Mesothelial cell of epicardium (in vitro differentiated cells): ENCODE measurements at regions not wholly inside any gene's neighbourhood (a gene's known extent, or its start where the extent isn't known, plus 50 kb on each side); places are given as distances from the start of the nearest gene placed in this dataset.

ENCODE experiments used
- DNase-seq, 2 experiments: peaks; one replicate each; pipeline ENCODE4 v3.0.0; 2021; ENCODE audit warnings: low spot score in 2 of 2; ENCODE audit not compliant: unreplicated experiment in 2 of 2
- H3K27ac Mint-ChIP-seq: 2 replicates; pipeline ENCODE4 v1.8.0; 2021; ENCODE audit warnings: mixed read lengths
- H3K27me3 Mint-ChIP-seq: 2 replicates; pipeline ENCODE4 v1.8.0; 2021; ENCODE audit warnings: low read depth, mixed read lengths
- H3K36me3 Mint-ChIP-seq: 2 replicates; pipeline ENCODE4 v1.8.0; 2021; ENCODE audit warnings: mixed read lengths
- H3K4me1 Mint-ChIP-seq: 2 replicates; pipeline ENCODE4 v1.8.0; 2021; ENCODE audit warnings: mixed read lengths
- H3K4me3 Mint-ChIP-seq: 2 replicates; pipeline ENCODE4 v1.8.0; 2021; ENCODE audit warnings: mild to moderate bottlenecking, moderate library complexity, mixed read lengths
- H3K9me3 Mint-ChIP-seq: 2 replicates; pipeline ENCODE4 v1.8.0; 2021; ENCODE audit warnings: mixed read lengths
- CTCF ChIP-seq: fragments of 200-600 bp; sonication (generic); IDR thresholded peaks from one replicate; pipeline ENCODE4 v1.5.0; 2021; ENCODE audit warnings: antibody characterized with exemption; ENCODE audit not compliant: unreplicated experiment

- Mint-ChIP-seq H3K36me3 (peaks cover 3% of the 10 kb centered on the region), H3K27ac (no peak overlapping the region), H3K4me3 (no peak overlapping the region)
These were observed 249.0 kb downstream of the PTPRC start for GRCh38 chr1:198887866-198888265.

GRCh38 chr1:198888379-198888943 is 249.6 kb downstream of the PTPRC start:
- Mint-ChIP-seq H3K4me1 (peaks cover 38% of the 10 kb centered on the region), H3K9me3 (no peaks in the 10 kb centered on the region), H3K4me3 (no peak overlapping the region), H3K36me3 (peaks cover 3% of the 10 kb centered on the region), H3K27ac (peak overlapping the region; percentile 66), H3K27me3 (no peaks in the 10 kb centered on the region)
- TF ChIP-seq CTCF = no peak
- no peak for DNase-seq

More at GRCh38 chr1:198887866-198888265, 249.0 kb downstream of the PTPRC start:
- DNase-seq = no peak
- no peak for TF ChIP-seq CTCF
- Mint-ChIP-seq H3K4me1 (peaks cover 36% of the 10 kb centered on the region), H3K9me3 (no peaks in the 10 kb centered on the region), H3K27me3 (no peaks in the 10 kb centered on the region)

GRCh38 chr1:198889101-198889500 is 250.3 kb downstream of the PTPRC start:
- Mint-ChIP-seq H3K27ac (peak overlapping the region; percentile 66), H3K9me3 (no peaks in the 10 kb centered on the region), H3K36me3 (peaks cover 3% of the 10 kb centered on the region), H3K4me1 (peaks cover 42% of the 10 kb centered on the region), H3K27me3 (no peaks in the 10 kb centered on the region), H3K4me3 (no peak overlapping the region)
- DNase-seq = no peak
- TF ChIP-seq CTCF = no peak

- Mint-ChIP-seq H3K36me3 (peaks cover 3% of the 10 kb centered on the region), H3K4me3 (no peak overlapping the region), H3K4me1 (peaks cover 42% of the 10 kb centered on the region), H3K27me3 (no peaks in the 10 kb centered on the region), H3K9me3 (no peaks in the 10 kb centered on the region), H3K27ac (no peak overlapping the region)
- no peak for TF ChIP-seq CTCF
- DNase-seq = no peak
These were observed 250.9 kb downstream of the PTPRC start for GRCh38 chr1:198889749-198890148.

- DNase-seq = no peak
- TF ChIP-seq CTCF = no peak
- peaks cover under 1% of the 10 kb centered on the region for H3K36me3 Mint-ChIP-seq
- no peaks in the 10 kb centered on the region for H3K27me3 Mint-ChIP-seq
- H3K4me3 Mint-ChIP-seq = no peak overlapping the region
- H3K9me3 Mint-ChIP-seq = no peaks in the 10 kb centered on the region
- peak overlapping the region; percentile 22 for H3K27ac Mint-ChIP-seq
- H3K4me1 Mint-ChIP-seq = peaks cover 42% of the 10 kb centered on the region
These were observed 251.5 kb downstream of the PTPRC start for GRCh38 chr1:198890214-198890930.
